ENCODE measurements at regions not wholly inside any gene's neighbourhood (a gene's known extent, or its start where the extent isn't known, plus 50 kb on each side); places are given as distances from the start of the nearest gene placed in this dataset.
A peak's percentile ranks its signal among the peaks of the same experiment; 100 is the strongest.

DNA sequence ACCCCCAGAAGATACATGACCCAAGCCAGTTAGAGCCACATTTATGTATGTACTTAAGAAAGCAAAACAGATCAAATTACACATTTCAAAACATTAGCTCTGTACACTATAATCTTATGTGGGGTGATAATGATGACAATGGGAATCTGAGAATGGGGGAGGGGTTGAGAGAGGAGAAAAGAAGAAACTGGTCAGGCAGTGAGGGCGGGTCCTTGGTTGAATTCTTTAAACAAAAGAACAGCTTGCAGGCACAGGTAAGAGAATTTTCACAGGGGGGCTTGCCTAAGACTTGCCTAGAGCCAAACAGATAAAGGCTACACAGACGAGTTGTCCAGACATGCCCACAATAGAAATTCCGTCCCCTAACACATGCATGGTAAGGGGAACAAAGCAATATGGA lies 76.8 kb upstream of the PTER start:
- no peak for DNase-seq (ENCODE audit: low spot score)

DNA sequence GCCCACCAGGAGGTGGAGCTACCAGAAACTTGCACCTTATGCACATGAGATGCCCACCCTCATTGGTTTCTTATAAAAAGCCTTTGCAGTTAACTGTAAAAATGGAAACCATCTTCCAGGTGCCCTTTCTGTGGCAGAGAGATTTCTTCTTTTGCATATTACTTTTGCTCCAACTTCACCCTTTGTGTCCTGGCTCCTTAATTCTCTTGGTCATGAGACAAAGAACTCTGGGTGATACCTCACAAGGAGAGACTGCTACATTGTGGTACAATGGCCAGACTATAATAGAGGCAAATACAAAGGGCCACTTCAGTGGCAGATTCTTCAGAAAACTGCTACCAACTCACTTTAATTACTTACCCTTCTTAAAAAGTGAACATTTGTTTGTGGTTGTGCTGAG lies 76.4 kb upstream of the PTER start:
- DNase-seq (ENCODE audit: low spot score): no peak

DNA sequence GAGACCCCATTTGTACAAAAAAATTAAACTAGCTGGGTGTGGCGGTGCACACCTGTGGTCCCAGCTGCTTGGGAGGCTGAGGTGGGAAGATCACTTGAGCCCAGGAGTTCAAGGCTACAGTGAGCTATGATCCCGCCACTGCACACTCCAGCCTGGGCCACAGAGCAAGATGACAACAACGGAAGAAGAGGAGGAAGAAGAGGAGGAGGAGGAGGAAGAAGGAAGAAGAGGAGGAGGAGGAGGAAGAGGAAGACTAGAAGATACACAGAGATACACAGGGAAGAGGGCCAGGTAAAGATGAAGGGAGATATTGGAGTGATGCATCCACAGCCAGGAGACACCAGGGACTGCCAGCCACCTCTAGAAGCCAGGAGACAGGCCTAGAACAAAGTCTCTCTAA lies 75.7 kb upstream of the PTER start:
- DNase-seq (ENCODE audit: low spot score): no peak

DNA sequence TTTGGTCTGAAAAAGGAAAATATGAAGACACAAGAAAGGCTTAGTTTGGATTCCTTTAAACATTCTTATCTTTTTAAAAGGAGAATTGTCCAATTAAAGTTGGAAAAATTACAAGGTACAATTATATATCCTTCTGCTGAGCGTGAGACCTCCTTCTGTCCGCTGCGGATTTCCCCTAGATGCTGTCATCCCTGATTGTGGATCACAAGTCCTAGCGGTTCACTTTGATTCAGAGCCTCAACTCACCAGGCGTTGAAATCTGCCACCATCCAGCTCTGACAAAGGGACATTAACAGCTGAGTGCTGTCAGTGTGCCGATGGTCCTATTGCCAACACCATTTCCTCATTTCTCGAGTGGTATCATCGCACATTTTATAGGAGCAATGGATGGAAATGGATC lies 73.1 kb upstream of the PTER start:
- DNase-seq (ENCODE audit: low spot score): no peak

DNA sequence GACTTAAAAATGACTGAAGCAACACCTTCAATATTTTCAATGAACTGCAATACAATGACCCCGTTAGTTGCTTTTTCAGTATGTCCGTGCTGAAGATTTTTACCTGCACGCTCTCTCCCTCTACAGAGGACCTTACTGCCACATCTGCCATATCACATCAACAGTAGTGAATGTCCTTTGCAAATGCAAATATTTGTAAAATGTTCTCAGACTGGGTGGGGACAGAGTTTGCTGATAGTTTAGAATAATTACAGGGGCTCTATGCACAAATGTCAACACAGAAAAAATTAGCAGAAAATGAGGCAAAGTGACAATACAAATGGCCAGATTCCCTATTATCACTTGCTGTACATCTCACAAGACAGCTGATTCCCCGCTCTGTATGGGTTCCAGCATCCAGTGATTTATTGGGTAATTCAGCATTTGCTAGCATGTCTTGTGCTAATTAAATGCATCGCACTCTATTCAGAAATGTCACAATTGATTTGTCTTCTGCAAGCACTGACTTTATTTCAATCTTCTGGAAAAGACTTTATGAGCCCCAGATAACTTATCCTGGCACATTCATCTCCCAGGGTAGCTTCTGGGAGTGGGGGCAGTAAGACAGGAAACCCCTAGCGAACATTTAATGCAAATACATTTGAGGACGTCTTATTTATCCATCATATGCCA lies 69.1 kb upstream of the PTER start:
- DNase-seq (ENCODE audit: low spot score): no peak

DNA sequence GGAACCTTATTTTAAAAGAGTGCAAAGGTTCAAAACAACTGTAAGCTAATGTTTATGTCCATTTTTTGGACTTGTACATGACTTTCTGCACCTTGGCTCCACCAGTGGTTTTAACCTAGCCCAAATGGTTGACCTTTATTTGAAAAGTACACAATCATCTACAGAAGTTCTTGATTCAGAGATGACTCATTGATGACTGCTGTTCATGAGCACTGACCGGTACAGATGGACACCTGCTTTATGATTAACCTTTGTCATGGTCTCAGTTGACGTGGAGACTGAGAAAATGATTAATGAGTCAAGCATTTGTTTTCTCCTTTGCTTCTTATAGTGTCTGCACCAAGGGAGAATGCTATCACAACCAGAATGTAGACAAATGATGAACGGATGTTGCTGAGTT lies 55.7 kb upstream of the PTER start:
- no peak for DNase-seq (ENCODE audit: low spot score)

DNA sequence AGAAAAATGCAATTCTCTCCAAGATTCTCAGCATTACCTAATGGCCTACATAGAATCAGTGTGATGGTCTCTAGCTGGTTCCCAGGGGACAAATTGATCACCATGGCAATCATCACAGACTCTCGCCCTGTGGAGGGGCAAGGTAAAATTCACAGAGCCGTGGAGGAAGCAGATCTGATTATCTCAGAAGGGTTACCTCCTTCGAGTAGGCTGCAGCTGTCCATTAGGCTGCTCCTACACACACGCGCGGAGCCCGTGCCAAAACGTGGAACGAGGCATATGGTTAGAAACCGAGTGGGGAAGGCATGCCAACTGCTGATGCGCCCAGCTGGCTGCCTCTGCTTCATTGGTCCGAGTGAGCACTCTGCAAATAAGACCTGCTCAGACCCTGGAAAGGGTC lies 52.8 kb upstream of the PTER start:
- DNase-seq (ENCODE audit: low spot score): no peak

DNA sequence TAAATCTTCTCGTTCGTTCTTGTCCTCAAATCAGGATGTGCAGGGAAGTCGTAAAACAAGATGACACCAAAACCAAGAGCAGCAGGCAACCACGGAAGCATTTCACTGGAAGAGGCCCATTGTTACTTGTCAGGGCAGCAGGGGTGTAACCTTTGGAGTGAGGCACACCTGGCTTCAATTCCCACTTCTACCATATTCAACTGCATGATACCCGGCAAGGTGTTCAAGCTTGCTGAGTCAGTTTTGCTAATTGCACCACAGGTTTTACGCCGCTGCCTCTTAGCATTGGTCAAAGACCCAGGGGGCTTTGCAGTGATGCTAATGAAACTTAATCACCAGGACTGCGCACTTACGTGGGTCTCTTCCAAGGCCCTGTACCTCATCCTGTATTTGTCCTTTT lies 50.0 kb upstream of the PTER start:
- DNase-seq (ENCODE audit: low spot score): peak; percentile 39

Measured in iPS-NIHi11 (cell line).